GM18520 (cell line): ENCODE measurements at regions not wholly inside any gene's neighbourhood (a gene's known extent, or its start where the extent isn't known, plus 50 kb on each side); places are given as distances from the start of the nearest gene placed in this dataset.

Source experiments
- ATAC-seq: cut with Tn5 transposase; IDR thresholded peaks from one replicate; pipeline ENCODE4 v1.9.1; 2021; ENCODE audit not compliant: unreplicated experiment

DNA sequence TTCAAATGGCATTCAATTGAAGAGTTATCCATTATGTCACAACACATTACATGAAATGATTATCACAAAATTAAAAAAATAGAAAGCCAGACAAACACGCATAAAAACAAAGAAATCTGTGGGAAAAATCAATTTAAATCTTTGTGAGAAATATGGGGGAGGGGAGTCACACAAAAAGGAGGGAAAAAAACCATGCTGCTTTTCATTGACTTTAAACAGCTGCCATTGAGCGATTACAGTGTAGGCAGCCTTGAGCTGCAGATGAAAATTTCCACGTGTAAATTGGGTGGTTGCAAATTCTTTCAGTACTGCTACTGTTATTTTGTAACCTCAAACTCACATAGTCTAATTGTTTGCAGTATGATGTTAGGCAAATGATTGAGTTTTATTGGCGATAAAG, 889.9 kb upstream of the PHF14 start:
- ATAC-seq, result no peak

DNA sequence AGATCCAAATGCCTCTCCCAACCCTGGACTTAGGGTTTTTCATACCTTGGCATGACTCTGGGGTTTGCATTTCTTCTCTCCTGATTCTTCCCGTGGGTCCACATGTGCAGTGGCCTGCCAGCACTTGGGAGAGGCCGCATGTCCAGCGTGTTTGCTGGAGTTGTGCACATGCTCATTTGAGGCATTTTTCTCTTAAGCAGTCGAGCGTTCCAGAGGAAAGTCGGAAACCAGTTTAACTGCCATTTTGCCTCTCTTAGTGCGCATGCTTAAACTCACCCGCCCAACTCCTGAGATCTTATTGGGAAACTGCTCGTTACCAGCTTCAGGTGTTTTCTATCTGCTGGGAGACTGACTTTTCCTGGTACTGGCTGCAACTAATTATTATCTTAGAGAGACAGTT, 888.4 kb upstream of the PHF14 start:
- no peak for ATAC-seq

DNA sequence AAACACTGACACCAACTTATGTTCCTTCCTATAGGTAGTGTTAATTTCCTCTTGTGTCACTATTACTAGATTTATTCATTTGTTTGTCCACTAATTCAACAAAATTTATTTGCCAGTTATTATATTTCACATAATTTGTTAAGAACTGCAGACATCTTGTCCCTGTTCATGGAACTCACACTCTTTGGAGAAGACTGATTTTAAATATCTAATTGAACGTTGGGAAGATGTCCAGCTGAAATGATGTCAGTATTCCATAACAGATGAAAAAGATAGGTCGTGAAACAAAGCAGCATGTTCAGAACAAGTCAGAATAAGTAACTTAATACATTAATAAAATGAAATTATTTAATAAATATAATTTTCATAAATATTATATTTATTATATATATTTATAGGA, 873.1 kb upstream of the PHF14 start:
- no peak for ATAC-seq

DNA sequence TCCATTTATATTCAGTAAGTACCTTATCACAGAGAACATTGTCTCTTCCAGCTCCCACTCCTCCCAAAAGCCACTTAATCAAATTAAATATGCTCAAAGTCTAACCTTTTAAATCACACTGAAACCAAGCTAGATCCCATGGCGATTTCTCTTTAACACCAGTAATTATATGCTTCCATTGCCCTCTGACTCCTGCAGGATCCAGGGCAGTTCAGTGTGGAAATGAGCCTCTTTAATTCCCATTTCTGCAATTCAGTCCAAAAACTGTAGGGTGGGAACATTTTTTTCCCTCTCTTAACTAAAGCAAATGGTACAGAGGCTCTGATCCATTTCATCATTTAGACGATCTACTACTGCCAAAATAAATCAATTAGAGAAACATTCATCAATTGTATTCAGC, 872.3 kb upstream of the PHF14 start:
- ATAC-seq, result no peak

DNA sequence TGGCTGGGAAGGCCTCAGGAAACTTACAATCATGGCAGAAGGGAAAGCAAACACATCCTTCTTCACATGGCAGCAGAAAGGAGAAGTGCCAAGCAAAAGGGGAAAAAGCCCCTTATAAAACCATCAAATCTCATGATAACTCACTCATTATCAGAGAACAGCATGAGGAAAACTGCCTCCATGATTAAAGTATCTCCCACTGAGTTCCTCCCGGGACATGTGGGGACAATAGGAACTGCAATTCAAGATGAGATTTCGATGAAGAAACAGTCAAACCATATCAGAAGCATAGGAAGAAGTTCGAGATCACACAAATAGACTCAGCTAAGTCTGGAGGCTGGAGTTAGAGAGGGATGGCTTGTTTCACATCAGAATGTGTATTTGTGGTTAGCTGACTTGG, 869.4 kb upstream of the PHF14 start:
- ATAC-seq, result no peak

DNA sequence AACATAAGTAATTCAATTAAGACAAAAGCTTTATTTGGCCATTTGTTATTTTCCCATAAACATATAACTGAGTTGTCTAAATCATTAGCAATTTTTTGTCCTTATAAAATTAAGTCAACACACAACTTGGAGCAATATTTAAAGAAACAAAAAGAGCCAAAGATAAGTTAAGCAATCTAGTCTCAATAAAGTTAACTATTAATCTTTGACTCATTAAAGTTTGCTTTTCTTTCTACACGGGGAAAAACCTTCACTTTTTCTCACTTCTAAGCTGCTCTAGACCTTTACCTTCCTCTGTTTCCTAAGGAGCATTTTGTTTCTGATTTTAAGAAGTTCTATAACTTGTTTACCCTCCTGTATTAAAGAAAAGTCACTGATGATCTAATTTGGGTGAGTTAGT, 867.1 kb upstream of the PHF14 start:
- no peak for ATAC-seq

DNA sequence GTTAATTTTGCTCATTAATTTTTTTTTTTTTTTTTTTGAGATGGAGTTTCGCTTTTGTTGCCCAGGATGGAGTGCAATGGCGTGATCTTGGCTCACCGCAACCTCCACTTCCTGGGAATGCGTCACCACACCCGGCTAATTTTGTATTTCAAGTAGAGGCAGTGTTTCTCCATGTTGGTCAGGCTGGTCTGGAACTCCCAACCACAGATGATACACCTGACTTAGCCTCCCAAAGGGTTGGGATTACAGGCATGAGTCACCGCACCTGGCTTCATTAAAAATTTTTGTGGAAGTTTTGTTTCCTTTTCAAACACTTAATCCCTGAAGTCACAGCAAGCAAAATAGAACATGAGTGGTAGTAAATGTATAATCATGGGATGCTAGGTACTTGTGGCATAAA, 857.2 kb upstream of the PHF14 start:
- ATAC-seq, result no peak

DNA sequence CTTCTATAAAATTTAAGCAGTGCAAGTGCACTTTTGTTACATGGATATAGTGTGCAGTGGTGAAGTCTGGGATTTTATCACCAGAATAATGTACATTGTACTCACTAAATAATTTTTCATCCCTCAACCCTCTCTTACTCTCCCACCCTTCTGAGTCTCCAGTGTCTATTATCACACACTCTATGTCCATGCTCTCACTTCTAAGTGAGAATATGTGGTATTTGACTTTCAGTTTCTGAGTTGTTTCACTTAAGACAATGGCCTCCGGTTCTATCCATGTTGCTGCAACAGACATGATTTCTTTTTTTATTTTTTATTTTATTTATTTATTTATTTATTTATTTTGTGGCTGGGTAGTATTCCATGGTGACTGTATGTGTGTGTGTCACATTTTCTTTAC, 855.9 kb upstream of the PHF14 start:
- no peak for ATAC-seq

DNA sequence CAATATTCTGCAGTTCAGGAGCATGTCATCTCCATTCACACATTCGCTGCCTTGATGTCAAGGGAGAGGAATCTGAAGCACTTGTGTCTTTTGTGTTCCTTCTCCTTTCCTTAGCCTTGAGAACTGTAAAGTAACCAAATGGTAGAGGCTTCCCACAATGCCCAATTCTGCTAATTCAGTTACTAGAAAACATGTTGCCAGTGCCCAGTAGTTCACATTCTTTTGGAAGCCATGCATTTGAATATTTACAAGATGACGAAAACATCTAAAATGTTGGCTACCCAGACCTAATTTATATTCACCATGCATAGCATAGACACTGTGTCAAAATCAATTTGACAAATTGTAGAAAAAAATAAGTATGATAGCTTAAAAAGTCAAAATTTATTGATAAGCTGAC, 852.7 kb upstream of the PHF14 start:
- no peak for ATAC-seq

DNA sequence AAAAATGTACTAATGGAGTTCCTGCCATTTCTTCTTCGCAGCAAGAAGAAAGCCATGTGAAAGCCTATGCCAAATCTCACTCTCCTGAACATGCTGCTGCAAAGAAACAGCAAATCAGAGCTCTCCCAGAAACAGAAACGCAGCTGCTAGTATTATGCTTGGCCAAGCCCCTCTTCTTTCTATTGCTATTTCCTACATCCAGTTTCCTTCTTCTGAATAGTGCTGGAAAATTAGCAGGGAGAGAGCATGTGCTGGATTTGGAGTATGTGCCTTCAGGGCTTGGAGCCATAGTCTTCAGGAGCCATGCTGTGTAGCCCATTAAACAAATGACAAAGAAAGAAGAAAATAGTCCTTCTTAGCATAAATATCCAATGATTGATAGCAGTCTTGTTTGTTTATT, 852.0 kb upstream of the PHF14 start:
- no peak for ATAC-seq

DNA sequence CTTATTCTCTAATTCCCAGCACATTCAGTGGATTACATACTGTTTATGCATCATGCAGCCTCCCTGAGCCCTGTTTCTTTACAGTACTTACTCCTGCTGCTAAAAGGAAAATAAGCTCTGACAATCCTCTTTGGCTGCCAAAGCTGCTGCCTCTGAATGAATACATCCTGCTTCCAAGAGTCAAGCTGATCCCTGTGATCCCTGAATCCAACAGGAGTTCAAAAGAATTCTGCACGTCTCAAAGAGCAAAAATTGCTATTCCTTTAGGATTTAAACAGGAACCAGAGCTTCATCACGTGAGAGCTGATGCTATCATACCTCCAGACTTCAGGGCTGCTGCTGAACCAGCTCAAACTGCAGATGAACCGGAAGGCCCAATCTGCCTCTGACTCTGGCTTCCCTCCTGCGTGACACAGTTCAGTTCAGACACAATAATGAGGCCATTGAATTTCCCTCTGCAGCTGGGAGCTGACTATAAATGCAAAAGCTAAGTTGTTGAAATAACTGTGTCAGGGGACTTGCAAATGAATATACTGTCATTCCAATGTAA, 851.0 kb upstream of the PHF14 start:
- ATAC-seq, result no peak

DNA sequence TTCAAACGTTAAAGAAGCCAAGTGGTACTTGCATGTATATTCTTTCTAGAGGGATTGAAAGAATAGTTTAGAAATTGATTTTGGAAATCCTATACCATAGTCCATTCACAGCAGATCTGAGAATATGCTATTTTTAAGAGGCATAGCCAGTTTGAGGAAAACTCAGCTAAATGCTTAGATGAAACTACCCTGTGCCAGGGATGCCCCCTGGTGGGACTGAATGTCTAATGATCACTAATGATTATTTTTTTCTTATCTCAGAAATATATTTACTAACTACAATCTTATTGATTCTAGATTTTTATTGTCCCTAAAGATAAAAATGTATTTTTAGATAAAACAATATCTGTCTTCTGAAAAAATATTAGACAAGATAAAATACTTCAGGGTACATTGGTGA, 844.9 kb upstream of the PHF14 start:
- ATAC-seq, result no peak

DNA sequence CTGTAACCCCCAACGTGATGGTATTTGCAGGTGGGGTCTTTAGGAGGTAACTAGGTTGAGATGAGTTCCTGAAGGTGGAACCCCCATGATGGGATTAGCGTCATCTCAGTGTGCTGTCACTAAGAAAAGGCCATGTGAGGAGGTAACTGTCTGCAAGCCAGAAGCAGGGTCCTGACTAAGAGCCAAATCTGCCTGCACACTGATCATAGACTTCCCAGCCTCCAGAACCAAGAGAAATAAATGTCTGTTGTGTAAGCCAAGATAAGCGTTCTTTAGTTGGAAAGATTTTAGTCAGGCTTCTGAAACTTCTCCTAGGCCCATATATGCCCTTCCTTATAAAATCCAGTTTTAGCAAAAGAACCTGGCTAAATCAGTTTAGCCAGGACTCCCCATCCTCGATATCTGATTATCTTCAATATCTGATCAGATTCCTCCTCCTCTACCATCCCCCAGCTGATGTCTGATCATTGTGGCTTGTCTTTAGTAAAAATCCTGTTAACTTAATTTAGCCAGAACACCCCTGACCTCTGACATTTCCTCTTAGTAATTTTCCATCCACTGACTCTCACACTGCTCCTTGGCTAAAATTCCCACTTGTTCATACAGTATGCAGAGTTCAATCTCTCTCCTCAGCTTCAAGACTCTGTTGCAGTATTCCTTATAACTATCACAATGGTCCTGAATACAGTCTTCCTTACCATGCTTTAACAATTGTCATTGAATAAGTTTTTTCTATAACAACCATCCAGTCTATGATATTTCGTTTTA, 835.4 kb upstream of the PHF14 start:
- no peak for ATAC-seq

DNA sequence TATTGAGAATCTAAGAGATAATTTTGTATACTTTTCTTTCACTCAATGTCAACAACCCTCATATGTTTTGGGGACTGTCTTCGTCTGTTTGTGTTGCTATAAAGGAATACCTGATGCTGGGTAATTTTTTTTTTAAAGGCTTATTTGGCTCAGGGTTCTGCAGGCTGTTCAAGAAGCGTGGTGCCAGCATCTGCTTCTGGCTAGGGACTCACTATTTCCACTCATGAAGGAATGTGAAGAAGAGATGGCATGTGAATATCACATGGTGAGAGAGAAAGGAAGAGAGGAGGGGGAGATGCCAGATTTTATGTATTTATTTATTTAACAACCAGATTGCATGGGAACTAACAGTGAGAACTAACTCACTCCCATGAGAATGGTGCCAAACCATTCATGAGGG, 827.4 kb upstream of the PHF14 start:
- ATAC-seq, result no peak

DNA sequence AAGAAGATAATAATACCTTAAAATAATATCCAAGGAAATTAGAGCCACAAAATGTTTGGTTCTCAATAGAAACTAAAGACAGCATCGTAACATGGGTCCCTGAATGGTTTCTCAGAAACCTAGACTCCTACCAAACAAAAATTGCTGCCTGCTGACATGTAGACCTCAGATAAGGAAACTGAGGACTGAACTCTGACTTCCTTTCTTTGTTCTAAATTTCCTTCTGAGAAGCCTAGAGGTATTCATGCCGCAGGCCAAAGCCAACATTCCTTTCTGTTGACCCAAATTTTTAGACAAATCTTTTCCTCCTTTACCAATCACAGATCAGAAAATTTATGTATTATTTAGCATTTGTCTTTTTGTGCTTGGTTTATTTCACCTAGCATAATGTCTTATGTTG, 816.7 kb upstream of the PHF14 start:
- ATAC-seq, result no peak

DNA sequence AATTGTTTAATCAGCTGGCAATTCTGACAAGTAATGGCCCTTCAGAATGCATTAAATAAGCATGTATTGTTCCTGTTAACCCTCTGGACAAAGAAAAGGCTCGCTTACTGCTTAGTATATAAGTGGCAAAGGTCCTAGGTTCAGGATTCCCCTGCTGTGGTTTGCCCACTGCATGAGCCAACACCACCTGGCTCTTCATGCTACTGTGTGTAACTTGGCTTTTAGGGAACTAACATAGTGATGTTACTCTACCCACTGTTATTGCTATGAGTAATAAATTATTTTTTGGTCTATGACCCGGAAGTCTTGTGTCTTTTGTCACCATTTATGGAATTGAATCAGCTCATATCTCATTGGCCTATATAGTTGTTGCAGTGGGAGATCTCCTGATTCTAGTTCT, 791.7 kb upstream of the PHF14 start:
- no peak for ATAC-seq

DNA sequence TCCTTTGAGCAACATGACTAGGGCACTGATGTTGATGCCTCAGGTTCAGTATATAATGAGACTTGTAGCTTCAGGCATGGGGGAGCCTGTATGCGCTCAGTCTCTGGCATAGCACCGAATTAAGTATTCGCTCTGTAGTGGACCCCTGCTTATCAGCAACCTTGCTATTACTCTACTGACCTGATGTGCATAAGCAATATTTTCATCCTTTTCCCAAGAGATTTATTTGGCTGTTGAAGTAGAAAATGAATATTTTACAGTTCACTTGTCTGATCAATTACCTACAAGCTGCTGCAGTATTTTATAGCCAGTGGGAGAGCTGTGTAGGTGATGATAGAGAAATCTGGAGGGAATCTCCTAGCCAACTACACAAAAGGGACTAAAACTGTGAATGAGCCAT, 781.6 kb upstream of the PHF14 start:
- no peak for ATAC-seq

DNA sequence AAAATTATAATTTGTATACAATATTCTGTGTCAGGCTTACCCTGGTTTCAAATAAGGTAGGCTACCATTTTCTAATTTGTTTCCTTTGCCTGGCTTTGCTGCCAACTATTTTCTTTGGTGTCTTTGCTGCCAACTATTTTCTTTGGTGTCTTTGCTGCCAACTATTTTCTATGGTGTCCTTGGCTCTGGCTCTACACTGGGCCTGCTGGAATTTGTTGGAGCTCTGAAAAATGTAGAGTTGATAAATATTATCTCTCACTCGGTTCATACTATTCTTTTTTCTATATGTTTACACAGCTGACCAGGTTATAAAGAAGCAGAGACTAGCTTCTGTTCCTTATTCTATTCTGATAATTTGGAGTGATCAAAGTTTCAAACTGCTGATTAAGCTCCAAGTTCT, 768.0 kb upstream of the PHF14 start:
- no peak for ATAC-seq

DNA sequence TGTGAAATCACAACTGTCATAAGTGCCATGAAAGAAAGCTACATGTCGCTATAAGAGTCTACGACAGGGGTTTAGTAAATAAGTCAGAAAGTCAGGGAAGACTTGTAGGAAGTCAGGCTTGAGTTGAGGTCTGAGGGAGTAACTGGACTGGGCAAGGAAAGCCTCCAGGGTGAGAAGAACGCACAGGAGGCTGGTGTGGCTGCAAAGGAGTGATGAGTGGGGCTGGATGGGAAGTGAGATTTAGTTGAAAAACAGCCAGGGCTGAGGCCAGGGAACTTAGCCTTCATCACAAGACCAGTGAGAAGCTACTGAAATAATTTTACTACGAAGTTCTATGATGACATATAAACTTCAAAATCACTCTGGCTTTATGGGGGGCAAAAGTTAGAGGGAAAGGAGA, 763.7 kb upstream of the PHF14 start:
- no peak for ATAC-seq

DNA sequence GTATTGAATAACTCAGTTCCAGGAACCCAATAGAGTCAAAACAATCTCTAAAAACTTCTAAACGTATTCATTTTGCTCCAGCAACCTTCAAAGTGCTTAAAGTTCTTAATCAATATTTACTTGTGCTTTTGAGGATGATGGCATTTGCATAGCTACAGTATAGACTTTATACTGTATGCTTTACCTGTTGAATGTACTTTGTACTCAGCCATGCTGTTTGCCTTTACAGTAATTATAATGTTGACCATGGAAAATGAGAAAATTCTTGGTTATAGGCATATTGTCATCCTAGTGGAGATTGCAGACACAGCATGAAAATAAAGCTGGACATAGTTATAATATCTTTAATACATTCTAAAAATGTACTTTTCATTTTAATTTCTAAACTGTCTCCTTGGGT, 762.7 kb upstream of the PHF14 start:
- no peak for ATAC-seq

DNA sequence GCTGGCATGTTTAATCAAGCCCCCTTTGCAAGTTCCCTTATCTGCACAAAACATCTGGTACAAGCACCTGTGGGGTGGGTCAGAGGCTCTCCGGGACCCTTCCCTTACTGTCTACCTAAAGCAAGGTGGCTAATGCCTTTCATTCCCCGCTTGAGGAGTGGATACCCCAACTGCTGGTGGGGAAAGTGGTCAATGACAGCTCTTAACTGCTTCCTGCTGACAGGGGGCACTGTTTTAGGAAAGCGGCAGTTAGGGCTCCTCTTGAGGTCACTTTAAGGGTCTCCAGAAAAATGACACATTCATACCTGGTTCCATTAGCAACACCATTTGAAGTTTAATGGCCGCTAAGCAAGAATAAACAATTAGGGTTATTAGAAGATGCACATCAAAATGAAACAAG, 761.8 kb upstream of the PHF14 start:
- ATAC-seq, result no peak

DNA sequence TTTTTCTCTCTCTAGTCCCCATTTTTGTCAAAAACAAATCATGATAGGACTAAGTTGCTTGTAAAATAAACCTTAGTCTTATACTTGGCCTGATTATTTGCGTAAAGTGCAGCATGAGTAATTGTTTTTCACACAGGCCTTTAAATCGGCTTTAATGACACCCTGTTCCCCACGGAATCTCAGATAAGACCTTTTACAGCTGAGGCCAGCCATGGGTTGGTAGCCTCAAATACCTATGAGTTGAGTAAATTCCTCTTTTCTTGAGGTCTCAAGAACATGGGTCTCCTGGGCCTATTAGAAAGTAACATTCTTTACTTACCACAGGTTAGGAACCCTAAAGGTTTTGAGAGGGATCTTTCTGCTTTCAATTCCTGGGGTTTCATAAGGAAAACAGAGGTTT, 761.0 kb upstream of the PHF14 start:
- no peak for ATAC-seq

DNA sequence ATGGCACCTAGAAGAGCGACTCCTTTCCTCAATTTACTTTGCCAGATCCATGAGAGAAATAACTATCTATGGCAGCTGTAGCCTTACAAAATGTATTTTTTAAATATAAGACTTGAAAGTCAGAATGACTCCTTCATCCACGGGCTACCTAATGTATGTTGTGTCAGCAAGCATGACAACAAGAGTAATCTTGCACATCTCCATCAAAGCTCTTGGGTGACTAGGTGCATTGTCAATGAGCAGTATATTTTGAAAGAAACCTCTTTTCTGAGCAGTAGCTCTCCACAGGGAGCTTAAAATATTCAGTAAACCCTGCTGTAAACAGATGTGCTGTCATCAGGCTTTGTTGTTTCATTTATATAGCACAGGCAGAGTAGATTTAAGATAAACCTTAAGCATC, 757.2 kb upstream of the PHF14 start:
- no peak for ATAC-seq
